Erythroblast (primary cell): ENCODE measurements at regions not wholly inside any gene's neighbourhood (a gene's known extent, or its start where the extent isn't known, plus 50 kb on each side); places are given as distances from the start of the nearest gene placed in this dataset.

Experiments
- DNase-seq, 2 experiments: peaks; one replicate each; lab custom pipeline; 2025; lab: John Stamatoyannopoulos, UW
- GATA1 ChIP-seq: IDR thresholded peaks from 2 replicates; pipeline ENCODE4 v1.6.1; 2011; ENCODE audit warnings: low read depth, mild to moderate bottlenecking, control low read depth, low read length, moderate library complexity
- POLR2A ChIP-seq: IDR thresholded peaks from 2 replicates; pipeline ENCODE4 v1.6.1; 2011; ENCODE audit warnings: mild to moderate bottlenecking, low read length

GRCh38 chr15:63450884-63451225, 53.5 kb upstream of the USP3 start:
- TF ChIP-seq GATA1 (no peak), POLR2A (no peak)
- DNase-seq: no peak

DNA sequence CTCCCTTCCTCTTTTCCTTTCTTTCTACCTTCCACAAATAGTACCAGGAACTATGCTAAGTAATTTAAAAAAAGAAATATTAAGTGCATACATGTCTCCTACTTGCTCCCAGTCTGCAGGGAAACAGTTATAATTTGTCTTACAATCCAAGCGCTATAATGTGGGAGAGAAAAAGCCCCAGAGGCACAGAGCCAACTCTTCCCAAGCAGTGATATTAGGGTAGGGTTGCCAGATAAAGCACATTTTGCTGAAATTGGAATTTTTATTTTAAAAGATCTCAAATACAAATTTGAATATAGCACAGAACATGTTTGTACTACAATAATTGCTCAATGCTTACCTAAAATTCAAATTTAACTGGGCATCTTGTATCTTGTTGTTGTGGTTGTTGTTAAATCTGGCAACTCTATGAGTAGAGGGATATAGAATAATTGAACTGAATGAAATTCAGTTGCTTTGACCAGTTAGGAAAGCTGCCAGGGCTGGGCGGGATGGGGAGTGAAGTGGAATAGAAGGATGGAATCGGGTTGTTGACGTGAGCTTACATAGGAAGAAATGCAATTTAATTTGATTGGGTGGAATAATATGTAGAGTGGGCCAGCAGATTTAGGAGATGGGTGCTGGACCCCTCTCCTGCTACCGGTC, 52.6 kb upstream of the USP3 start:
- TF ChIP-seq POLR2A (no peak), GATA1 (no peak)

GRCh38 chr15:63452552-63453136, 51.7 kb upstream of the USP3 start:
- TF ChIP-seq GATA1: no peak
- no peak for TF ChIP-seq POLR2A
- DNase-seq: no peak

More for the DNA sequence above, 52.6 kb upstream of the USP3 start:
- DNase-seq: no peak

GRCh38 chr15:63453186-63453905, 51.0 kb upstream of the USP3 start:
- DNase-seq: no peak
- TF ChIP-seq GATA1: no peak

DNA sequence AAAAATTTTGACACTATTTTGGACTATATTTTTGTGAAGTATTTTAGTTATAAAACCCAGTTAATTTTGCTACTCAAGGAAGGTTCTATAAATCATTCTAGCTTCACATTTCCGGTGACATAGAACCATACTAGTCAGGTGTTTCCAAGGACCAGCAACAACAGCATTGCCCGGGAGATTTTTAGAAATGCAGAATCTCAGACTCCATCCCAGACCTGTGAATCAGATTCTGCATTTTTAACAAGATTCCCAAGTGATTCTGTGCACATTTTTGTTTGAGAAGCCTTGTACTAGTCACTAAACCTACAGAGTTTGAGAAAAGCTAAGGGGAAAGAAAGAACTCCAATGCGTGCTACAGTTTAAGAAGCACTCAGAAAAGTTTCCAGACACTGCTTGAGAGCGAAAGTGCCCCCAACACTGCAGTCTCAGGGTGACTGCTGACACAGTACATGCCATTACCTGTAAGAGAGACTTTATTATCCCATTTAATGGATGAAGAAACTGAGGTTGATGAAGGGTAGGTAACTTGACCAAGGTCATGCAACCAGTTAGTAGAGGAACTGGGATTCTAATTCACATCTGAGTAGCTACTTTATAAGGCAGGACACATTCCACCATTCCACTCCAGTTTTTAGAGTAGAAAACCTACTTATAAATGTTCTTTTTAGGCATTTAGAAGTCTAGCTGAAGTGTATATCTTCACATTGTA, 49.7 kb upstream of the USP3 start:
- TF ChIP-seq GATA1 (no peak), POLR2A (no peak)
- no peak for DNase-seq
